Breast epithelium (tissue), 3 donors: ENCODE measurements at regions not wholly inside any gene's neighbourhood (a gene's known extent, or its start where the extent isn't known, plus 50 kb on each side); places are given as distances from the start of the nearest gene placed in this dataset.

Experiments
- CTCF ChIP-seq, 3 donors: fragments of 450-650 bp; IDR thresholded peaks; one replicate each; pipeline ENCODE4 v1.5.1; 2016 to 2017; ENCODE audit warnings: antibody characterized with exemption in 3 of 3, mild to moderate bottlenecking in 3 of 3, moderate library complexity in 3 of 3
- POLR2A ChIP-seq: fragments of 450-650 bp; IDR thresholded peaks from one replicate; pipeline ENCODE4 v1.6.1; 2016; ENCODE audit warnings: antibody characterized with exemption, mild to moderate bottlenecking, moderate library complexity

GRCh38 chr10:42969147-42969546 is 107.7 kb upstream of the RET start:
- TF ChIP-seq CTCF (IDR thresholded peaks at IDR 0.05) (no peak), POLR2A (no peak)
